SU-DHL-6 (cell line): ENCODE measurements at regions not wholly inside any gene's neighbourhood (a gene's known extent, or its start where the extent isn't known, plus 50 kb on each side); places are given as distances from the start of the nearest gene placed in this dataset.

Source experiments
- EZH2phosphoT487 ChIP-seq: fragments of 200-600 bp; sonication (generic), shearing (Covaris generic); conservative IDR thresholded peaks from 2 replicates; pipeline ENCODE4 v1.6.1; 2018; ENCODE audit warnings: mild to moderate bottlenecking, antibody characterized with exemption, low read length, moderate library complexity, mixed read lengths
- TF ChIP-seq, protein P1 (sequence below): fragments of 200-600 bp; sonication (generic); IDR thresholded peaks from one replicate; pipeline ENCODE4 v1.5.1; 2017; ENCODE audit warnings: antibody characterized with exemption, mild to moderate bottlenecking, low read length, moderate library complexity; ENCODE audit not compliant: insufficient read depth, poor library complexity, severe bottlenecking

DNA sequence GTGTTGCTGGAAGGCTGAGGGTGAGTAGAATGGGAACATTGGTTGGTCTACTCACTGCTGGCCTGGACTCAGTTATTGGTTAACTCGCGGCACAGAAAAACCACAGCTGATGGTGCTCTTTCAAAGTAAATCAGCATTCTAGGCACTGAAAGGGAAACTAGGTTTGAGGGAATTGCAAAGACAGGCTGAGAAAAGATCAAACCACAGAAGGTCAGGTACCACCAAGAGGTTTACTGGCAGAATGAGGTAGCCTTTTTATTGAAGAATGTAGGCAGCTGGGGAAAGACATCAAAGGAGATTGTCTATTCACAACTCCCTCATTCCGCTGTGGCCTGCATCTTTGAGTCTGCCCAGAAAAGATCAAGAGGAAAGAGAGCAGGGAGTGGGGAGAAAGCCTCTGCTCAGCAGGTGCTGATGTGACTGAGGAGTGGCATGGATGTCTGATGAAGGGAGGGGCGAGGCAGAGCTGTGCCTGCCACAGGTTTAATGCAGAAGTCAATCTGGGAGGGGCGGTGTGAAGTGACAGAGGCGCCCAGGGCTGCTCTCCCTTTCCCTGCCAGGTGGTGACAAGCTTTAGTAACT is 255.5 kb downstream of the MAN2A1 start:
- TF ChIP-seq, protein P1, sequence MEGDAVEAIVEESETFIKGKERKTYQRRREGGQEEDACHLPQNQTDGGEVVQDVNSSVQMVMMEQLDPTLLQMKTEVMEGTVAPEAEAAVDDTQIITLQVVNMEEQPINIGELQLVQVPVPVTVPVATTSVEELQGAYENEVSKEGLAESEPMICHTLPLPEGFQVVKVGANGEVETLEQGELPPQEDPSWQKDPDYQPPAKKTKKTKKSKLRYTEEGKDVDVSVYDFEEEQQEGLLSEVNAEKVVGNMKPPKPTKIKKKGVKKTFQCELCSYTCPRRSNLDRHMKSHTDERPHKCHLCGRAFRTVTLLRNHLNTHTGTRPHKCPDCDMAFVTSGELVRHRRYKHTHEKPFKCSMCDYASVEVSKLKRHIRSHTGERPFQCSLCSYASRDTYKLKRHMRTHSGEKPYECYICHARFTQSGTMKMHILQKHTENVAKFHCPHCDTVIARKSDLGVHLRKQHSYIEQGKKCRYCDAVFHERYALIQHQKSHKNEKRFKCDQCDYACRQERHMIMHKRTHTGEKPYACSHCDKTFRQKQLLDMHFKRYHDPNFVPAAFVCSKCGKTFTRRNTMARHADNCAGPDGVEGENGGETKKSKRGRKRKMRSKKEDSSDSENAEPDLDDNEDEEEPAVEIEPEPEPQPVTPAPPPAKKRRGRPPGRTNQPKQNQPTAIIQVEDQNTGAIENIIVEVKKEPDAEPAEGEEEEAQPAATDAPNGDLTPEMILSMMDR = no peak
- TF ChIP-seq EZH2phosphoT487 = no peak
